HCT116 (cell line): ENCODE measurements at regions not wholly inside any gene's neighbourhood (a gene's known extent, or its start where the extent isn't known, plus 50 kb on each side); places are given as distances from the start of the nearest gene placed in this dataset.

Source experiments
- CBX3 ChIP-seq: IDR thresholded peaks from 2 replicates; pipeline ENCODE4 v1.6.1; 2012; ENCODE audit warnings: low read depth
- CTCF ChIP-seq, 3 experiments: fragments of 200-600 bp in 1 of 3; sonication (generic) in 1 of 3; IDR thresholded peaks in 2 of 3; conservative IDR thresholded peaks in 1 of 3; 2 replicates each; pipeline ENCODE4 v1.5.1; 2012 to 2017; ENCODE audit warnings: low read depth in 2 of 3, low read length in 2 of 3, antibody characterized with exemption in 1 of 3, borderline replicate concordance in 1 of 3, control low read depth in 1 of 3, mild to moderate bottlenecking in 1 of 3, mixed read lengths in 1 of 3, mixed run types in 1 of 3, moderate library complexity in 1 of 3; ENCODE audit not compliant: insufficient read depth in 1 of 3
- EZH2phosphoT487 ChIP-seq: fragments of 200-600 bp; IDR thresholded peaks from 2 replicates; pipeline ENCODE4 v1.6.1; 2018; ENCODE audit warnings: antibody characterized with exemption, borderline replicate concordance
- FOSL1 ChIP-seq: IDR thresholded peaks from 2 replicates; pipeline ENCODE4 v1.6.1; 2012; ENCODE audit warnings: low read depth
- POLR2A ChIP-seq: IDR thresholded peaks from 2 replicates; pipeline ENCODE4 v1.7.0; 2011; ENCODE audit warnings: borderline replicate concordance; ENCODE audit not compliant: insufficient read depth, insufficient read length; ENCODE audit errors: extremely low read depth
- POLR2AphosphoS5 ChIP-seq: IDR thresholded peaks from 2 replicates; pipeline ENCODE4 v1.6.1; 2011; ENCODE audit warnings: mild to moderate bottlenecking, low read depth, low read length, moderate library complexity
- REST ChIP-seq: IDR thresholded peaks from 2 replicates; pipeline ENCODE4 v1.6.1; 2012; ENCODE audit warnings: low read depth
- SP1 ChIP-seq: IDR thresholded peaks from 2 replicates; pipeline ENCODE4 v1.6.1; 2012; ENCODE audit warnings: low read depth
- YY1 ChIP-seq: IDR thresholded peaks from 2 replicates; pipeline ENCODE4 v1.6.1; 2011; ENCODE audit warnings: low read length, low read depth, moderate library complexity, mild to moderate bottlenecking; ENCODE audit not compliant: insufficient replicate concordance; ENCODE audit errors: extremely low read depth
- ZFX ChIP-seq: fragments of 450-650 bp; IDR thresholded peaks from 2 replicates; pipeline ENCODE4 v1.6.1; 2017

- TF ChIP-seq POLR2AphosphoS5 (no peak), YY1 (no peak), CTCF (IDR thresholded peaks at IDR 0.05 in 2 of 3, conservative IDR thresholded peaks at IDR 0.05 in 1 of 3; ENCODE audit: borderline replicate concordance in 1 of 3, insufficient read depth in 1 of 3, low read depth in 2 of 3, low read length in 2 of 3) (no peak), FOSL1 (no peak), ZFX (no peak), EZH2phosphoT487 (no peak), POLR2A (no peak), CBX3 (no peak), SP1 (no peak), REST (no peak)
Measured at GRCh38 chr2:77939801-77940200, 417.6 kb upstream of the LRRTM4 start.
